Endothelial cell of umbilical vein (primary cell): ENCODE measurements at regions not wholly inside any gene's neighbourhood (a gene's known extent, or its start where the extent isn't known, plus 50 kb on each side); places are given as distances from the start of the nearest gene placed in this dataset.

Experiments used
- BruUV-seq: library from RNA; stranded (reverse); fragments of 400-500 nt; replicated peaks from 2 replicates; lab custom pipeline; 2021; lab: Mats Ljungman, UMichigan
- CTCF ChIA-PET: fragments of 300-600, 350-600 bp; sonication (Branson Sonifier 250); formaldehyde crosslinking; loops from one replicate; lab custom pipeline; 2021; ENCODE audit warnings: antibody characterized with exemption, inconsistent platforms; lab: Charles Lee
- POLR2A ChIA-PET: fragments of 300-600, 350-600 bp; sonication (Branson Sonifier 250); formaldehyde crosslinking; loops from one replicate; lab custom pipeline; 2021; ENCODE audit warnings: antibody characterized with exemption, inconsistent platforms; lab: Charles Lee
- DNase-seq: peaks from one replicate; pipeline ENCODE4 v3.0.0-alpha.2; 2011; ENCODE audit warnings: low read depth, low spot score
- FAIRE-seq: peaks from 2 replicates; lab custom pipeline; 2011; peaks lifted over from hg19 to GRCh38; lab: Jason Lieb, UNC
- H2AFZ ChIP-seq: 2 replicates; pipeline ENCODE4 v1.6.0; 2012; ENCODE audit warnings: low read depth, low read length, control low read depth, inconsistent platforms
- H3K27ac ChIP-seq: 2 replicates; pipeline ENCODE4 v1.5.1; 2011; ENCODE audit warnings: low read depth, mild to moderate bottlenecking, control low read depth, low read length, moderate library complexity; ENCODE audit not compliant: insufficient read depth
- H3K27me3 ChIP-seq, 2 experiments: 2 replicates each; pipeline versions ENCODE4 v1.6.0 to v1.6.1; 2011; ENCODE audit warnings: low read length in 2 of 2, mixed read lengths in 1 of 2; ENCODE audit not compliant: control insufficient read depth in 2 of 2, insufficient read depth in 2 of 2
- H3K36me3 ChIP-seq, 2 experiments: 2 replicates in 1 of 2; 3 replicates in 1 of 2; pipeline ENCODE4 v1.5.1; 2011; ENCODE audit warnings: low read length in 2 of 2, mild to moderate bottlenecking in 1 of 2, moderate library complexity in 1 of 2; ENCODE audit not compliant: control insufficient read depth in 2 of 2, insufficient read depth in 2 of 2; ENCODE audit errors: extremely low read depth in 1 of 2
- H3K4me1 ChIP-seq: 3 replicates; pipeline ENCODE4 v1.5.1; 2011; ENCODE audit warnings: mild to moderate bottlenecking, low read length; ENCODE audit not compliant: control insufficient read depth, insufficient read depth; ENCODE audit errors: extremely low read depth
- H3K4me2 ChIP-seq: 2 replicates; pipeline ENCODE4 v1.6.1; 2011; ENCODE audit warnings: low read length, control low read depth, mixed read lengths; ENCODE audit not compliant: insufficient read depth
- H3K4me3 ChIP-seq, 3 experiments: fragments of 200-600 bp in 1 of 3; sonication (generic), shearing (Covaris generic) in 1 of 3; replicated peaks in 1 of 3; 2 replicates each; pipeline ENCODE4 v1.5.1; 2011 to 2016; ENCODE audit warnings: control low read depth in 3 of 3, low read length in 3 of 3, mild to moderate bottlenecking in 2 of 3, inconsistent platforms in 1 of 3, low read depth in 1 of 3, moderate library complexity in 1 of 3; ENCODE audit not compliant: insufficient read depth in 1 of 3
- H3K79me2 ChIP-seq: 2 replicates; pipeline ENCODE4 v1.6.0; 2012; ENCODE audit warnings: low read length, inconsistent platforms; ENCODE audit not compliant: control insufficient read depth, insufficient read depth
- H3K9ac ChIP-seq: replicated peaks from 2 replicates; pipeline ENCODE3; 2011; ENCODE audit warnings: low read length, control low read depth; ENCODE audit not compliant: insufficient read depth; ENCODE audit errors: extremely low read depth
- H3K9me1 ChIP-seq: replicated peaks from 3 replicates; pipeline ENCODE4 v1.6.0; 2011; ENCODE audit warnings: mild to moderate bottlenecking, low read length; ENCODE audit not compliant: control insufficient read depth, insufficient read depth; ENCODE audit errors: extremely low read depth
- H3K9me3 ChIP-seq: replicated peaks from 2 replicates; pipeline ENCODE4 v1.5.1; 2012; ENCODE audit warnings: low read length, inconsistent platforms; ENCODE audit not compliant: control insufficient read depth, insufficient read depth
- H4K20me1 ChIP-seq: replicated peaks from 2 replicates; pipeline ENCODE3; 2011; ENCODE audit warnings: mild to moderate bottlenecking, low read length; ENCODE audit not compliant: control insufficient read depth, insufficient read depth; ENCODE audit errors: extremely low read depth
- CTCF ChIP-seq, 2 donors: IDR thresholded peaks; 1 replicate in 1 of 2; 2 replicates in 1 of 2; pipeline ENCODE4 v1.5.1; 2011; ENCODE audit warnings: low read length in 2 of 2, mild to moderate bottlenecking in 2 of 2, moderate library complexity in 2 of 2, control low read depth in 1 of 2, inconsistent platforms in 1 of 2, low read depth in 1 of 2; ENCODE audit not compliant: insufficient read depth in 1 of 2; ENCODE audit errors: extremely low read depth in 1 of 2
- EZH2 ChIP-seq: IDR thresholded peaks from 2 replicates; pipeline ENCODE4 v1.6.1; 2012; ENCODE audit warnings: borderline replicate concordance, low read depth, mild to moderate bottlenecking, moderate library complexity, low read length, inconsistent platforms; ENCODE audit not compliant: severe bottlenecking
- FOS ChIP-seq: IDR thresholded peaks from 2 replicates; pipeline ENCODE4 v1.6.1; 2011; ENCODE audit warnings: mild to moderate bottlenecking, low read length, moderate library complexity, borderline replicate concordance; ENCODE audit not compliant: insufficient read depth
- GATA2 ChIP-seq: IDR thresholded peaks from 2 replicates; pipeline ENCODE4 v1.7.0; 2011; ENCODE audit warnings: low read depth, mild to moderate bottlenecking, moderate library complexity, mixed read lengths, low read length; ENCODE audit not compliant: insufficient read length, insufficient read depth
- JUN ChIP-seq: IDR thresholded peaks from 2 replicates; pipeline ENCODE4 v1.6.1; 2011; ENCODE audit warnings: borderline replicate concordance, low read depth; ENCODE audit not compliant: insufficient read length, insufficient read depth
- MYC ChIP-seq: IDR thresholded peaks from one replicate; pipeline ENCODE4 v1.6.1; 2011; ENCODE audit warnings: mild to moderate bottlenecking, low read depth, low read length
- POLR2A ChIP-seq: IDR thresholded peaks from 2 replicates; pipeline ENCODE4 v1.6.1; 2012; ENCODE audit warnings: low read depth, mild to moderate bottlenecking, control low read depth, low read length
- POLR2AphosphoS5 ChIP-seq: IDR thresholded peaks from 2 replicates; pipeline ENCODE4 v1.6.1; 2012; ENCODE audit warnings: low read depth, mild to moderate bottlenecking, control low read depth, low read length, moderate library complexity; ENCODE audit not compliant: insufficient read depth
- dilution Hi-C: fragments of 300-500 bp; cut with MboI; formaldehyde crosslinking; loops from one replicate; pipeline ENCODE4 v1.15.0; 2019; ENCODE audit warnings: low sequenced_read_pairs; ENCODE audit not compliant: extremely low pct_ligation_motif_present
- intact Hi-C: fragments of 100-400 bp; cut with micrococcal nuclease; formaldehyde crosslinking; loops from one replicate; pipeline ENCODE4 v1.10.0; 2022
- TF ChIP-seq, protein P1 (sequence below): IDR thresholded peaks from 2 replicates; pipeline ENCODE4 v1.6.1; 2011; ENCODE audit not compliant: insufficient read depth, insufficient read length

DNA sequence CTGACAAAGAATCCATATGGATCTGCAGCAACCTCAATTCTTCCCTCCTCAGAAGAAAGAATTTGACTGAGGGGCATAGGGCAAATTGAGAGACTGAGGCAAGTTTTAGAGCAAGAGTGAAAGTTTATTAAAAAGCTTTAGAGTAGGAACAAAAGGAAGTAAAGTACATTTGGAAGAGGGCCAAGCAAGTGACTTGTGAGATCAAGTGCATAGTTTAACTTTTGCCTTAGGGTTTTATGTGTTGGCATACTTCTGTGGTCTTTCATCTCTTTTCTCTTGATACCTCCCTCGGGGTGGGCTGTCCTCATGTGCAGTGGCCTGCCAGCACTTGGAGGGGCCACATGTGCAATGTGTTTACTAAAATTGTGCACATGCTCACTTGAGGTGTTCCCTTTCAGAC lies 98.0 kb upstream of the MAGEB16 start:
- DNase-seq (no peak), FAIRE-seq (no peak)
- Histone ChIP-seq H3K36me3 (no peaks in the 10 kb centered on the region), H3K27me3 (no peaks in the 10 kb centered on the region), H3K9me3 (no peaks in the 10 kb centered on the region), H2AFZ (no peak overlapping the region), H3K9ac (no peak overlapping the region), H3K9me1 (no peaks in the 10 kb centered on the region), H4K20me1 (no peaks in the 10 kb centered on the region), H3K4me3 (no peak overlapping the region), H3K27ac (no peak overlapping the region), H3K79me2 (no peaks in the 10 kb centered on the region), H3K4me2 (no peak overlapping the region), H3K4me1 (no peaks in the 10 kb centered on the region)
- intact Hi-C loops = no loop called here
- no TSS peak for BruUV-seq
- dilution Hi-C loops = no loop called here
- CTCF ChIA-PET = no interaction called here
- POLR2A ChIA-PET = no interaction called here
- no peak for TF ChIP-seq FOS
- TF ChIP-seq POLR2A = no peak
- TF ChIP-seq, protein P1, sequence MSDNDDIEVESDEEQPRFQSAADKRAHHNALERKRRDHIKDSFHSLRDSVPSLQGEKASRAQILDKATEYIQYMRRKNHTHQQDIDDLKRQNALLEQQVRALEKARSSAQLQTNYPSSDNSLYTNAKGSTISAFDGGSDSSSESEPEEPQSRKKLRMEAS = no peak
- TF ChIP-seq GATA2 = no peak
- TF ChIP-seq JUN = no peak
- TF ChIP-seq CTCF (IDR thresholded peaks at IDR 0.05; ENCODE audit: extremely low read depth in 1 of 2, insufficient read depth in 1 of 2, low read depth in 1 of 2, low read length in 2 of 2) = no peak
- no peak for TF ChIP-seq EZH2
- TF ChIP-seq MYC = no peak
- TF ChIP-seq POLR2AphosphoS5 = no peak
